ENCODE measurements at regions not wholly inside any gene's neighbourhood (a gene's known extent, or its start where the extent isn't known, plus 50 kb on each side); places are given as distances from the start of the nearest gene placed in this dataset.

DNA sequence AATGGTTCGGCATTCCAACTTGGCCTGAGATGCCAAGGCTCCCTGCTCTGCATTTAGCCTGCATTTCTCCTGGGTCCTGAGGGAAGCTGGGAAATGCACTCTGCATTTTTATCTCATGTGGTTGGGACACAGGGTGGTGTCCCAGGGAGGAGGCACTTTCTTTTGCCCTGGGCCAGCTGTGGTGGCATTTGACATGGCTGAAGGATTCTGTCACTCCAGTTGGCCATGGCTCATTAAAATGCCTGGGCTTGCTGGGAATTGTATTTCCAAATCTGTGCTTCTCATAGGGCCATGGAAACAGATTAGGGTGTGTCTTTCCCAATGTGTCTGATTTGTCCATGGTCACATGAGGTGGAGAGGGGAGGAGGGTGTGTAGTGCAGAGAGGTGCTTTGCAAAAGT, 128.3 kb upstream of the RGMA start:
- TF ChIP-seq POLR2A (IDR thresholded peaks at IDR 0.05) (no peak), POLR2AphosphoS5 (IDR thresholded peaks at IDR 0.05) (no peak)

All from spleen (tissue), 3 donors.